NCI-H187 treated with DMSO at 0.1 percent for 48 hours (cell line): ENCODE measurements at regions not wholly inside any gene's neighbourhood (a gene's known extent, or its start where the extent isn't known, plus 50 kb on each side); places are given as distances from the start of the nearest gene placed in this dataset.
"Not testable (repeated sequence)": the region's sequence is repeated elsewhere in the genome, so short reads cannot be mapped to it uniquely, and the experiment has no call there.

Experiments used
- DNase-seq: peaks from one replicate; lab custom pipeline; 2025; lab: John Stamatoyannopoulos, UW

DNA sequence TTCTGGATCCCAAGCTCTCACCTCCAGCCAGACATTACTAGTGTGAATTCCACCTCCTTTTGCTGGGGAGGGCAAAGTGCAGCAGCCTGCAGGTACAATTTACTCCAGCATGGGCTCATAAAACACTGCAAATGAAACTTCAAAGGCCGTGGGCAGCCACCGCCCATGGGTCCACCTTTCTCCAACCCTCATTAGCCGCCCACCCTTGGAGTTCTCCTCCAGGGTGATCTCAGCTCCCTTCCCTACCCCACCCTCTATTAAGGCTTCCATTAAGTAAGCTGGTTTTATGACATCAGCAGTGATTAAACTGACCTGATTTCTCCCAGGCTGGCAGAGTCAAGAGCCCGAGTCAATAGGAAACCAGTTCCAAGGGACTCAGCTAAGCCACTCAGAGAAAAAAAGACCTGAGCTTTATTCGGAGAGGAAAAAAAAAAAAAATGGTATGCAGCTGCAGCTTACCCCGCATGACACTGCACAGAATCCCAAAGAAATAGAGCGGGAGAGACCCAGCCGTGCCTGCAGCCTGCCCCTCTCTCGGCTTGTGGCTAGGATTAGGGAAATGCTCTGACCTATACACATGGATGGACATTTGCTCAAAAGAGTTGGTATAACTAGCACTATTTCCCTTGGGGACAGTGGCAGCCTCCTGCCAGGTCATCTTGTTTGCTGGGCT, 319.6 kb downstream of the PTTG2 start:
- DNase-seq, result no peak

DNA sequence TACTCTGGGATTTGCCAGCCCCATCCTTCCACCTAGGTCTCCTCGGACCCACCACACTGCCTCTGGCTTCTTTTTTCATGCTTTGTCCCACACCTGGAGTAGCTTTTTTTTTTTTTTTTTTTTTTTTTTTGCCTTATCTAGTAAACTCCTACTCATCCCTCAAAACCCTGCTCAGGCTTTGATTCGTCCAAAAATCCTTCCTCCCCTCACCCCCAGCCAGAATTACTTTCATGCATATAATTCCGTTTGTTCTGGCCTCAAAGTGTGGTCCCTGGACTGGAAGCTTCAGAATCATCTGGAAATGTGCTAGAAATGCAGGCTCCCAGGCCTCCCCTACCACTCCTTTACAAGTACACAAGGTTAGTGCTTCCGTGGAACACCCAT, 320.1 kb downstream of the PTTG2 start:
- no peak for DNase-seq

DNA sequence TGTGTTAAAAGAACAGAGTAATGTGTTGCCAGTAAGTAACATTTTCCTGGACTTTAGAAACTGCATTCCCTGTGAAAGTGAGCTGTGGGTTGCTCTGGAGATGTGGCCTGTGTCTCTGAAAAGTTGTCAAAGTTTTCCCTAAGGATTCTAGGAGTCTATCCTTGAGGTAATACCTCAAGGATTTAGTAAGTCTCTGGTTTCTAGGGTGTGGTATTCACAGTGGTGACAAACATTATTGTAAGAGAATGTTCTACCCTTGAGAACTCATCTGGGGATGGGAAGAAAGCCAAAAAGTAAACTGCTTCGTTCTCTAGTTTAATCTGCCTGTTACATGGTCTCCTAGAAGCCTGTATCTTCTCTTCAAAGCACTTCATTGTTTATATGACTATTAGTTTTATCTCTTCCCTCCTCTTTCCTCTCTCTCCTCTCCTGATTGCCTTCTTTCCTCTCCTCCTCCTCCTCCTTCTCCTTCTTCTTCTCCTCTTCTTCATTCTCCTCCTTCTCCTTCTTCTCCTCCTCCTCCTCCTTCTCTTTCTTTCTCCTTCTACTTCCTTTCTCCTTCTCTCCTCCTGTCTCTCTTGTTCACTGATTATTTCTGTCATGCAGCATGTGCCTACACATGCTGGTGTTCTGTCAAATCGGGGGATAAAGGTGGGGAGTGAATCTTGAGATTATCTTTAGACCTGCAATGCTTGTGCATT, 321.3 kb downstream of the PTTG2 start:
- no peak for DNase-seq

DNA sequence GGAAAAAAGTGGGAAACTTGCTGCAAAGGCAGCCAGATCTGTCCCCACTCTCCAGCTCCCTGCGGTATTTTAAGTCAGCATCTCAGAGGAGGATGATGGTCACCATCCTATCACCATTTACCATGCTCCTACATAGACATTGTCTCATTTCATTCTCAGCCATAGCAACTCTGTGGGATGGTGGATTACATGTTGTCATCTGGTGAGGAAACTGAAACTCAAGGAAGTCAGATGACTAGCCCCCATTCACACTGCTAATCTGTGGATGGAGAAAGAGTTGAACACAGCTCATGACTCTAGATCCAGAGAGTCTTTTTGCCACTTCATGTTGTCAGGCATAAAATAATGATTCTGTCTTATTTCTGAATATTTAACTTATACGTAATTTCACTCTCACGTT, 323.5 kb downstream of the PTTG2 start:
- no peak for DNase-seq

DNA sequence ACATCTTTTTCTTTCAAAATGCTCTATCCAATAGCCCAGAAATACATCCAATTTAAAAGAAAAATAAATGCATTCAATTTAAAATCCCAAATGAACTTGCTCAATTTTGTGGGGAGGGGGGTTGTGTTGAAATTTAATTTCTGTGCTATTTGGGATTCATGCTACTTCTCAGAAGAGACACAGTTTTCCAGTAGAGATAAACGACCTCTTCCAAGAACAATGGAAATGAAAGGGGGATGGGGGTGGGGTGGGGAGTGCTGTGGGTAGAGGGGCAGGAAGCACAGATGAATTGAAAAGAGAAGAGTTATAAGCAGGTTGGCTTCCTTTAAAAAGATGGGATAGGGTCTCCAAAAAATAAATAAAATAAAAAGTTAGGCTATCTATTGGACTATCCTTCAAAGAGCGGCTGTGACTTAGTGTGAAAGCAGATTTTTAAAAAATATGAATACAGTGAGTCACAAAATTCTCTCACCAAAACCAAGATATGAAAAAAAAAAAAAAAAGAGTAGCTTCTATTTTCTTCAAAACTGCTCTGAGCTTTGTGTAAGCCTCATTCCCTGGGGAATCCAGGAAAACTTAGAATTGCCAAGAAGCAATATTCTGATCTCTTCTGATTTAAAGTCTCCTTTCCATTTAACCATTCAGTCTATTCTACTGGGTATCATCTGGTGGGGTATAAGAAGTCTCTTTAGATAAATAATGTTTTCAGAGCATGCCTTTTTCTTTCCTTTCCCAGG, 324.3 kb downstream of the PTTG2 start:
- no peak for DNase-seq

DNA sequence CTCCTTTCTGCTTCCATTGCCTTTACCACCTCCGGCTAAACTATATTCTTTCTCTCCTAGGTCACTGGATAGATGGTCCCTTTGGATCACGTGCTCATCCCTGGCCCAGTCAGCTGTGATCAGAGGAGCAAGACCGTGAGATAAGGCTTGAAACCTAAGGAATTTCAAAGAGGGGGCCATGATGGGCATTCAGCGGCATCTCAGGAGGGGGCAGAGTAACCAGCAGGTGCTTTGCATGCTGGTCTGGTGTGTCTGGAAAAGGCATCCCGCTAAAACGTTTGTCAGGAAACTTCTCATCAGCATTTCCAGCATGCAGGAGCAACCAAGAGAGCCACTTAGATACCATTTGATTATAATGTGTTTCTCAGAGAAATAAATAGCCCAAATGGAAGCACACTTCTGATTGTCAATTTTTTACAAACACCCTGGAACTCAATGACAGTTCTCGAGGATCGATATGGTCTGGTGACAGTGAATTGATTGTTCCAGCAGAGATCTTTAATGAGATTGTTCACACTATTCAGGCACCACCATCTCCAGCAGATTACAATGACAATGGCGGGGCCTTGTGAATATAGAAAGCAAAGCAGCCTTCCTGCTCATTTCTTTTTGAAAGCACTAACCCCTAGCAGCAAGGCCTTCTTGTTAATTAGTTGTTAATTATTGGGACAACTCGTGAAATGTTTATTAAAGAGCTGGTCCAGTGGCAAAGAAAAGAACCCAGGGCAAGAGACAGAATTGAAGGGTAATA, 327.1 kb downstream of the PTTG2 start:
- DNase-seq, result no peak

DNA sequence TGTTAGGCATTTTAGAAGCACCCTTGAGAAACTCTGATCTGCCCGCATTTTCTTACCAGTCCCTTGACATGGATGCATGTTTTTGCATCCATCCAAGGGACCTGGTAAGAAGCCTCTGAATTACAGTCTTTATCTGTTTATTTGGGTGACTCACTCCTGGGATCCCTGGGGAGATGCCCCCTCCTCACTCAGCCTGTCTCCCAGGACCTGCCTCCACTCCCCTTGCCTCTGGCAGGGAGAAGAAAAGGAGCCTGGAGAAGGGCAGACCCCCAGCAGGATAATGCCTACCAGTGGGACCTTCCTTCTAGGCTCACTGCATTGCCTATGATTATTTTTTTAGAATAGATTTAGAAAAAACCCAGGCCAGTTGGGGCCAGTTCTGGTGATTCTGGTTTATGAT, 329.4 kb downstream of the PTTG2 start:
- no peak for DNase-seq

DNA sequence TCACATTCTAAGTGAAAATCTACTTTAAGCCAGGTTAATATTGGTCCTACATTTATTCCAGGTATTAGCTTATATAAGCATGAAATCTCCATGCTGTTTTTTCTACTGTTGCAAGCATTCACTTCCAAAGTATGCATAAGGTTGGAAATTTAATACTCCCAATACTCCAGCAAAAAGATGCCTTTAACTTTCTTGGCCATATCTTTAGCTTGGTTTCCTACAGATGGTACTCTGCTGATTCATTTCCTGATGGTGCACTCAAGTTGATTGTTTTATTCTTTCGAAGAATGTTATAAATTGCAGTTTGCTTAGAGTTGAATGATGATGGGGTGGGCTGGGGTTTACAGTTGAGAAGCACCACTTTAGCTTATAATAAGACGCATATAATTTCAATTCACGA, 330.2 kb downstream of the PTTG2 start:
- DNase-seq, result no peak

DNA sequence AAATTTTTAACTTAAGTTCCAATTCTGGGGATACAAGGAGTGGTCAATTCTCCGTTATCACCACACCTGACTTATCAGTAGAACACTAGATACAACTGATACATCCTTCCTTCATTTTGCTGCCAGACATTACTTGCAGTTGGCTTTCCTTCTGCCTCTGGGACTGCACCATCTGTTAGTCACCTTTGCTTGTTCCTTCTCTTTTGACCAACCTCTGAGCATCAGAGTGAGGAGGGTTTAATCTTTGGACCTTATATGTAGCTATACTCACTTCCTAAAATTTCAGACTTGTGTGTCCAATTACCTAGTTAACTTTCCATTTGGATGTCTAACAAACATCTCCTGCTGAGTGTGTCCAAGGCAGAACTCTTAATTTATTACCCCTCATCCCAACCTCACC, 330.7 kb downstream of the PTTG2 start:
- DNase-seq, result no peak

DNA sequence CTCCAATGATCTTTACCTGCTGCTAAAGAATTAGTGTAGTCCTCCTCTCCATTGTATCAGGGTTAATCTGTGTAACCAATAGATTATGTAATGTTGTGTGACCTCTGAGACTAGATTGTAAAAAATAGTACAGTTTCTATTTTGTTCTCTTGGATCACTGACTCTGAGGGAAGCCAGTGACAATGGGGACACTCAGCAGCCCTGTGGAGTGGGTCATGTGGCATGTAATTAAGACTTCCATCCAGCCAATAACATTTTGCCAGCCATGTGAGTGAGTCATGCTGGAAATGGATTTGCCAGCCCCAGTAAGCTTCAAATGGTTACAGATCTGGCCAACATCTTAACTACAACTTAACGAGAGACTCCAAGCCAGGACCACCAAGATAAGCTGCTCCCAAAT, 332.3 kb downstream of the PTTG2 start:
- no peak for DNase-seq

DNA sequence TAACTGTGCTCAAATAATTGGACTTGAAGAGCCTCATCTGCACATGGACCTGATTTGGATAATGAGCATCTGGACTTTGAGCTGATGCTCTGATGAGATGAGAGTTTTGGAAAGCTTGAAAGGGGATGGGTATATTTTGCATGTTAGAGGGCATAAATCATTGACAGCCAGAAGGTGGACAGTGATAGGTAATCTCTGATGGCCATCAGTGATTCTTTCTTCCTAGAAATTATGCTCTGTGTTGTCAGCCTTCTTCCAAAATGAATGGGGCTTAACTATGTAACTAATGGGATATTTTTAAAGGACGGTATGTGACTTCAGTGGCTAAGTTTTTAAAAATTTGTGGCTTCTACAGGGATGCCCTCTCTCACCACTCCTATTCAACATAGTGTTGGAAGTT, 334.0 kb downstream of the PTTG2 start:
- no peak for DNase-seq

DNA sequence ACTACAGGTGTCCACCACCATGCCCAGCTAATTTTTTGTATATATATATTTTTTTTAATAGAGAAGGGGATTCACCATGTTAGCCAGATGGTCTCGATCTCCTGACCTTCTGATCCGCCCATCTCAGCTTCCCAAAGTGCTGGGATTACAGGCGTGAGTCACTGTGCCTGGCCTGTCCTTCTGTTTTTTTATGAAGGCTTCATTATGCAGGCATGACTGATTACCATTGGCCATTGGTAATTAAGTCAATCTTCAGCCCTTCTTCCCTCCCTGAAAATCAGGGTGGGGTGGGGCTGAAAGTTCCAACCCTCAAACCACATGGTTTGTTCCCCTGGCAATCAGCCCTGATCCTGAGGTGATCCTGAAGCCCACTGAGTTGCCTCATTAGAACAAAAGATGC, 336.9 kb downstream of the PTTG2 start:
- no peak for DNase-seq

DNA sequence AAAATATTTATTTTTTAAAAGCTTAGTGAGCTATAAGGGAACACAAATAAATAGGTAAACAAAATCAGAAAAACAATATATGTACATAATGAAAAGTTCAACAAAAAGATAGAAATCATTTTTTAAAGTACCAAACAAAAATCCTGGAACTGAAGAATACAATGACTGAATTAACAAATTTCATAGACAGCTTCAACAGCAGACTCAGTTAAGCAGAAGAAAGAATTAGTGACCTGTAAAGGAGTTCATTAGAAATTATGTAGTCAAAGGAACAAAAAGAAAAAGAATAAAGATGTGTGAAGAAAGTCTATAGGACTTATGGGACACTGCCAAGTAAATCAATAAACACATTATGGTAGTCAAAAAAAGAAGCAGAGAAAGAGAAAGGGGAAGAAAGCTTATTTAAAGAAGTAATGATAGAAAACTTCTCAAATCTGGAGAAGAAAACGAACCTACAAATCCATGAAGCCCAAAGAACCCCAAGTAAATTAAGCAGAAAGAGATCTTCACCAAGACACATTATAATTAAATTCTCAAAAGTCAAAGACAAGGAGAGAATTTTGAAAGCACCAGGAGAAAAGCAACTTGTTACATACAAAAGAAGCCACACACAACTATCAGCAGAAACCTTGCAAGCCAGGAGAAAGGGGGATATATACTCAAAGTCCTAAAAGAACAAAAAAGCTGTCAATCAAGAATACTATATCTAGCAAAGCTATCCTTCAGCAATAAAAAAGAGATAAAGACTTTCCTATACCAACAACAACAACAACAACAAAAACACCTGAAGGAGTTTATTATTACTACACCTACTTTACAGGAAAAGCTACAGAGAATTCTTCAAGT, 338.9 kb downstream of the PTTG2 start:
- no peak for DNase-seq

DNA sequence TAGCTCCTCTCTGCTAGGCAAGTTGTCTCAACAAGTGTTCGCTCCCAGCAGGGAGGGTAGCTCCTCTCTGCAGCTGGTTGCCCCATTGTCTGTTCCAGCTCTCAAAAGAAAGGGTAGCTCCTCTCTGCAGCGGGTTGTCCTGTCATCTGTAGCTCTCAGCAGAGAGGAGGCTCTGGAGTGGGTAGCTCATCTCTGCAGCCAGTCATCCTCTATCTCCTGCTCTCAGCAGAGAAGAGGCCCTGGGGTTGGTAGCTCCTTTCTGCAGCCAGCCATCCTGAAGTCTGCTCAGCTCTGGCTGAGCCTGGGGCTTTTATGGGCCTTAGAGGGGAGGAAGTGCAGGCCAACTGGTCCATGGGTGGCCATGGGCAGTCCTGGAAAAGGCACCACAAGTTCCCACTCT, 342.7 kb downstream of the PTTG2 start:
- DNase-seq, result no peak

DNA sequence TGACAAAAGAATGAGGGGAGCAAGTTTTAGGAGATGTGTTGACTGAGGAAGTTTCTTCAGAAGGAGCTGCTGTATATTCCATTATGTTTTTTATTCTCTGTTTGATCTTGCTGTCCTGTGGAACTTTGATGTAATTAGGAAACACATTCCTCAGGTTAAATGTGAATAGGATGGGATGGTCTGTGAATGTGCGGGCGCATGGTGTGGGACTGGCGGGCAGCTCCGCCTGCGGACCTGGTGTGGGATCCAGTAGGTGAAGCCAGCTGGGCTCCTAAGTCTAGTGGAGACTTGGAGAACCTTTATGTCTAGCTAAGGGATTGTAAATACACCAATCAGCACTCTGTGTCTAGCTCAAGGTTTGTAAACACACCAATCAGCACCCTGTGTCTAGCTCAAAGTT, 344.3 kb downstream of the PTTG2 start:
- not testable (repeated sequence) for DNase-seq

DNA sequence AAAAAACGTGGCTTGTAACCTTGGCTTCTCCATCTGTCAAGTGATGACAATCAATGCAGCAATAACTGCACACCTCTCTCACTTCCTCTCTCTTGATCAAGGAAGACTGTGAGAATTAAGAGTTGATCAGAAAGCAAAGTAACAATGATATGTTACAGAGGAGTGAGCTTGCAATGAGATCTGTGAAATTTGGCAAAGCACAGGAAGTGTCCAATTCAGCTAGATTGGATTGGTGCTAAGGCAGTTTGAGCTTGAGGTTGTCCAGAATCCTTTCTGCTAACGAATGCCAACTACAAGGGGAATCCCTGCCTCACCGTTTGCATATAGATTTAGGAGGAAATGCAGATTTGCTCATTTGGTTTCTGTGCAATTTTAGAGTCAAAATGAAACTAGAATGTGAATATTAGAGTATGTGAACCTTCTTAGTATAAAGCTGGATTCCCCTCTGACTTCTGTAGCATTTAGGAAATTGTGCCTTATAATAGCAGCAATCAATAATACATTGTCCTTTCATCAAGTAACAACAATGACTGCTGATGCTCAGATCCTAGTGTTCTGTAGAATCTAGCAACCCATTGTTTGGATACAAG, 346.4 kb downstream of the PTTG2 start:
- DNase-seq, result no peak

DNA sequence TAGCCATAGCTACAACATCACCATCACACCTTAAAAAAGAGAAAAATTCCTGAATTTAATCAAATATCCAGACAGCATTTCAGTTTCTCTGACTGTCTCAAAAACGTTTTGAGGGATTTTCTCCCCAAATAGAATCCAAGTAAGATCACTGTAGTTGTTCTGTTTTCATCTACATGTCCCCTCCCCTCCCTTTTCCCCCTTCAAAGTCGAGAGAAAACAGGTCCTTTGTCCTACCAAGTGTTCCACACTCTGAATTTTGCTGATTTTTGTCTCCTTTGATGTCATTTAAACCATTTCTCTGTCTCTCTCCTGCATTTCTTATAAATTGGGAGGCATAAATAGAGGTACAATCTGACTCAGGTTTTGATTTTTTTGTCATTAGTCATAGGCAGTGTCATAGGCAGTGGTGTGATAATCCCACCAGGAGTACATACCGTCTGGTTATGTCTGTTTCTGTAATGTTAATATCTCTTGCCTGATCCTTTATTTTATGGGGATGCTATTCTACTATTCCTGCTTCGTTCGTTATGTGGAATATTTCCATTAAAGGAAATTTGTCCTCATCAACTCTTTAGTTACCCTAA, 348.6 kb downstream of the PTTG2 start:
- no peak for DNase-seq

DNA sequence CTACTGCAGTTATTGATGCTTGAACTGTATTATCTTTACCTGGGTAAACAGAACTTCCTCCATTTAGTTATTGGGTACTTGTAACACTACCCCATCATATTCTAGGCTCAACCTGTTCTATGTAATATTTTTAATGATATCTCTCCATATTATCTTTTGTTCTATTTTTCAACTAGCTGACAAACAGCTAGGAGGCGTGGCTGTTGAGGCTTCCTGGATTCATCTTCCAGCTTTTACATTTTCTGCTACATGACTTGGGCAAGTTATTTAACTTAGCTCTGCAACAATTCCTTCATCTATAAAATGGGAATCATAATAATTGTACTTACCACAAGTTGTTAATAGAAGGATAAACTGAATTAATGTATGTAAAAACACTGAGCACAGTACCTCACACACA, 349.3 kb downstream of the PTTG2 start:
- DNase-seq, result no peak

DNA sequence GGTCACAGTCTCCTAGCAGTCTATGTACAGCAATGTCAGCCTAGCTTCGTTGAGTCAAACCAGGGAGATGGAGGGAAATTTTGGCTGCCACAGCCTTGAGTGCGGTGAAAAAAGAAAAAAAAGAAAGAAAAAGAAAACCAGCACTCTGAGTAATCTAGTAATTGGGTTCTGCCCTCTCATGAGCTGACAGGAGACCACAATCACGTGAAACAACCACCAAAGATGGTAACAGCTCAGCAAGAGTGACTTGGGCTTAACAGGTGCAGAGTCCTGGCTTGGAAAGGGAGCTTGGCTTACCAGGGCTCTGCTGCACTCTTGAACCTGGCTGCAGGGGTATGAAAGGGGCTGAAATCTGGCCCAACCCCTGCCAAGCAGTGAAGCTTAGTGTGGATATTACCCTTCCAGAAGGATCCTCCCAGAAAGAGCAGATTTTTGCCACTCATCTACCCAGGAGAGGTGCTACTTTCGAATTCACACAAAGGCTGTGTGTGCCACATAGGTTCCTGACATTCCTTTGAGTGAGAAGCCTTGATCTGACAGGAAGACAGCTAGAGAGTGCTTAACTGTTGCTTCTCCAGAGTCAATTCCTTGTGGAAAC, 350.3 kb downstream of the PTTG2 start:
- no peak for DNase-seq

DNA sequence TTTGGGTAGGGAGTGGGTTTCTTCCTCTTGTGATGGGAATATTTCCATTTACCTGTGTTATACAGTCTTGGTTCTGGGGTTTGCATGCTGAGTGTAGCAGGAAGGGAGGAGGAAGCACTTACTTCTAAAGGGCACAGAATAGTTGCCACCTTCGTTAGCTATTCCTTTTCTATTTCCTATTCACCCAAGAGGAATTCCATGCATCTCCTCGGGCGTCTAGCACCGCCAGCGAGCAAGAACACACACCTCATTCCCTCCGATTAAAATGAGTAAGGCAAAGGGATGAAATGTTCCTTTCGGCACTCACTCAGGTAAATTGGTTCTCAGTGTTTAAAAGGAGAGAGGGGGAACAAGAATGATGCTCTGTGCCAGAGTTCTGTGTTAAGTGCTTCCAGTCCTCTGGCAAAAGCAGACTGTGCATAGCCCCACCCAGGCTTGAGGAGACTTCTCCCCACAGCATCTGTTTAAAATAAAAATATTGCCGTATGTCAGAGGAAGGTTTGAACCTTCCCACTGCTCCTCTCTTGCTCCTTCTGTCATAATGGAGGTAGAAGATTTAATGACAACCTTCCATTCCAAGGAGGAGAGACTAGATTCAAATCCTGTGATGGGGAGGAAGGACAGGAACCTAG, 351.4 kb downstream of the PTTG2 start:
- no peak for DNase-seq
